Sigmoid colon (tissue), 4 donors: ENCODE measurements at regions not wholly inside any gene's neighbourhood (a gene's known extent, or its start where the extent isn't known, plus 50 kb on each side); places are given as distances from the start of the nearest gene placed in this dataset.

Experiments used
- EP300 ChIP-seq, 4 donors: sonication (generic); formaldehyde crosslinking; IDR thresholded peaks; one replicate each; pipeline ENCODE4 v1.6.1; 2017; ENCODE audit warnings: antibody characterized with exemption in 4 of 4
- POLR2A ChIP-seq, 2 donors: fragments of 450-650 bp; IDR thresholded peaks; one replicate each; pipeline ENCODE4 v1.6.1; 2016; ENCODE audit warnings: antibody characterized with exemption in 2 of 2, mild to moderate bottlenecking in 2 of 2, moderate library complexity in 2 of 2
- POLR2AphosphoS5 ChIP-seq, 4 donors: sonication (generic); formaldehyde crosslinking; IDR thresholded peaks; one replicate each; pipeline ENCODE4 v1.6.1; 2017; ENCODE audit warnings: antibody characterized with exemption in 4 of 4
- TF ChIP-seq, protein P1 (sequence below), 4 experiments: fragments of 450-650 bp in 3 of 4; fragments of 200-600 bp in 1 of 4; IDR thresholded peaks; one replicate each; pipeline ENCODE4 v1.5.1; 2016 to 2019; ENCODE audit warnings: antibody characterized with exemption in 4 of 4, mild to moderate bottlenecking in 3 of 4, moderate library complexity in 2 of 4

DNA sequence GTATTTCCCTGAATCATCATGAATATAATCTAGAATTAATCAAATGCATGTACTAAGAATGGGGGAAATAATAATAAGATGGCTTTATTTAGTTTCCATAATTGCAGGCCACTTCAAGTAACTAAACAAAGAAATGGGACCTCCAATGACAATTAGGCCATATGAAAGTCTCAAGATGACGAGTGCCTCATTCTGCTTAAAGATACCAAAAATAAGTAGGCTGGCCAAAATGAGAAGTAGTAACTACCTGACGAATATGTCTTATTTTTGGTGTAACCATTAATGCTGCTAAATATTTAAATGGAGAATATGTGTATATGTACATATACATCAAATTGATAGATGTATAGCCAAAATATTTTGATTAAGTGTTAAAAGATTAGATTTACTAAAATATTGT, 932.6 kb downstream of the EPHA3 start:
- TF ChIP-seq POLR2A (IDR thresholded peaks at IDR 0.05) = no peak
- TF ChIP-seq, protein P1, sequence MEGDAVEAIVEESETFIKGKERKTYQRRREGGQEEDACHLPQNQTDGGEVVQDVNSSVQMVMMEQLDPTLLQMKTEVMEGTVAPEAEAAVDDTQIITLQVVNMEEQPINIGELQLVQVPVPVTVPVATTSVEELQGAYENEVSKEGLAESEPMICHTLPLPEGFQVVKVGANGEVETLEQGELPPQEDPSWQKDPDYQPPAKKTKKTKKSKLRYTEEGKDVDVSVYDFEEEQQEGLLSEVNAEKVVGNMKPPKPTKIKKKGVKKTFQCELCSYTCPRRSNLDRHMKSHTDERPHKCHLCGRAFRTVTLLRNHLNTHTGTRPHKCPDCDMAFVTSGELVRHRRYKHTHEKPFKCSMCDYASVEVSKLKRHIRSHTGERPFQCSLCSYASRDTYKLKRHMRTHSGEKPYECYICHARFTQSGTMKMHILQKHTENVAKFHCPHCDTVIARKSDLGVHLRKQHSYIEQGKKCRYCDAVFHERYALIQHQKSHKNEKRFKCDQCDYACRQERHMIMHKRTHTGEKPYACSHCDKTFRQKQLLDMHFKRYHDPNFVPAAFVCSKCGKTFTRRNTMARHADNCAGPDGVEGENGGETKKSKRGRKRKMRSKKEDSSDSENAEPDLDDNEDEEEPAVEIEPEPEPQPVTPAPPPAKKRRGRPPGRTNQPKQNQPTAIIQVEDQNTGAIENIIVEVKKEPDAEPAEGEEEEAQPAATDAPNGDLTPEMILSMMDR (IDR thresholded peaks at IDR 0.05) = no peak
- TF ChIP-seq POLR2AphosphoS5 (IDR thresholded peaks at IDR 0.05) = no peak
- TF ChIP-seq EP300 (IDR thresholded peaks at IDR 0.05) = no peak
